Kasumi-1 (cell line): ENCODE measurements at regions not wholly inside any gene's neighbourhood (a gene's known extent, or its start where the extent isn't known, plus 50 kb on each side); places are given as distances from the start of the nearest gene placed in this dataset.

Experiments used
- DNase-seq, 2 experiments: peaks; one replicate each; lab custom pipeline; 2025; lab: John Stamatoyannopoulos, UW

GRCh38 chr7:22624781-22625180 lies 102.2 kb upstream of the IL6 start:
- no peak for DNase-seq

DNA sequence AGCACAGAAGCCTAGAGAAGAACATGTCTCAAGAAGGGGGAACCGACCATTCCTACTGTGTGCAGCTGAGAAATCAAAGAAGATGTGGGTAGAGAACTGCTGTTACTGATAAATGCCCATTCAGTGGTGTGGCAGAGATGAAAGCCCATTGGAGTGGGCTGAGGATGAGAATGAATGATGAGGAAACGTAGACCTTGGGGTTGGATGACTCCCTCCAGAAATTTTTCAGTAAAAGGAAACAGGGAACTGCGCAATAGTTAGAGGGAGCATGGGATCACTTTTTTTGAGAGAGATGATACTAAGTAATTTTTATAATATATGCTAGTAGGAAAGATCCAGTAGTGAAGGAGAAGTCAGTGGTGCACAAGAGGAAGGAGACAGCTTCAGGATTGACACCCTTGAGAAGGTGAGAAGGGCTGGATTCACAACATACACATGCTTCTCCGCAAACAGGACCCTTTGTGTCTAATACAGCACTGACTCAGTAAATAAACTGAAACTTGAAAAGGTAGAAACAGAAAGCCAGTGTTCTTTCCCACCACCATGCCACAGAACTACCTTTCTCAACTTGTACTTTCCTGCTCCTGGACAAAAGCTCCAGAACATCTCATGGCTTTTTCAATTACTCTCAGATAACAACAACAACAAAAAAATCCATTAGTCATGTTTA lies 104.7 kb upstream of the IL6 start:
- no peak for DNase-seq

DNA sequence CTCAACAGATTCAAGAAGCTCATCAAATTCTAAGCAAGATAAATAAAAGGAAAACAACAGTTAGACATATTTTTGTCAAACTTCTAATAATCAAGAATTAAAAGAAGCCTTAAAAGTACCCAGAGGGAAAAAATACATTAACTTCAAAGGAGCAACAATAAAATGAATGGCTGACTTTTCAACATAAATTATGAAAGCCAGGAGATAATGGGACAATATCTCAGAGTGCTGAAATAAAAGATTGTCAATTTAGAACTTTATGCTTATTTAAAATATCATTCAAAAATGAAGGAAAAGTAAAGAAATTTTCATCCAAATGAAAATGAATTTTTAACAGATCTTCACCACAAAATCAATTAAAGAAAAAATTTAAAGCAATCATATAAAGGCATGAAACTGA lies 108.5 kb upstream of the IL6 start:
- peak in 1 of 2 experiments; percentile 16 for DNase-seq

- no peak for DNase-seq
These were observed 109.8 kb upstream of the IL6 start for GRCh38 chr7:22617166-22617565.

GRCh38 chr7:22613496-22613895 lies 113.5 kb upstream of the IL6 start:
- DNase-seq = no peak

- DNase-seq = no peak
These were observed 112.8 kb upstream of the STEAP1B start for GRCh38 chr7:22612776-22613175.

DNA sequence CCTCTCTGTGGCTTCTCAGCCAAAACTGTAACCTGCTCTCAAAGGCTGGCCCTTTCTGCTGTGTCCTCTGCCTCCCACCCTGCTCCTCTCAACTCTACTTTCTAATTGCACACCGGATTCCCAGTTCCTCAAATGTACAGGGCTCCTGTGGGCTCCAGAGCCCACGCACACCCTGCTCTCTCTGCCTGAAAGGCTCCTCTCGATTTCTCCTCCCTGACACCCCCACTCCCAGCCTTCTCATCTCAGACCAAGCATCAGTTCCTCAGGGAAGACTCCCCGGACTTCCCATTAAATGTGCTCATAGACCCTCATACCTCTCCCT lies 111.7 kb upstream of the STEAP1B start:
- no peak for DNase-seq

DNA sequence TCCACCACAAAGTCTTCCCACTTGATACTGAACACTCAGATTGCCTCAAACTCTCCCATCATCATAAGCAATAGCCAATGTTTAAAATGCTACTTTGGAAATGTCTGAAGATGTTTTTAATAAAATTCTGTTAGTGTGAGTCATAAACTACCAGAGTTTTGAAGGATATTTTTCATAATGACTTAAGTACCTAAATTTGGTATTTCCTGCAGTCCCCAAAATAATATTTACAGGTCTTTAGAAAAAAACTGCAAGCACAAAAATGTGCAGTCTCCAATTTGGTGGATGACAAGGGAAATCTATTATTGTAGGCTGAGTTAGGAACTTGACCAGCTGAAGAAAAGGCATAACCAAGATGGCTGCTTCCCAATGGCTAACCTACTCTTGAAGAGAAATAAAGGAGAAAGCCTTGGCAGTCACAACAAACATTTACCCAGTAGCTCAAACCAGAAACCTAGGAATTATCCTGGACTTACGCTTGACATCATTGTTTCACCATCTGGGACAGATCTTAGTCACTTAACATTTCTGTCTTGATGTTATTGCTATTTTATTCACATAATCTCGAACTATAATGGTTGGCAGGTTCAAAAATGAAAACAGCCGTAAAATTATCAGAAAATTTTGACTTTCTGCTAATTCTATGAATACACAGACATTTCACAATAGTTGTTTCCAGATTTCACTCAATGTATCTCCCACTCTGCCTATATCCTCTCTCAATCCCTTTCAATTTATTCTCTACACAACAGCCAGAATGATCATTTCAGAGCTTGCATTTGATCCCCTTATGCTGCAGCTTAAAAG lies 111.2 kb upstream of the STEAP1B start:
- no peak for DNase-seq

- no peak for DNase-seq
These were observed 110.3 kb upstream of the STEAP1B start for GRCh38 chr7:22610263-22610662.

DNA sequence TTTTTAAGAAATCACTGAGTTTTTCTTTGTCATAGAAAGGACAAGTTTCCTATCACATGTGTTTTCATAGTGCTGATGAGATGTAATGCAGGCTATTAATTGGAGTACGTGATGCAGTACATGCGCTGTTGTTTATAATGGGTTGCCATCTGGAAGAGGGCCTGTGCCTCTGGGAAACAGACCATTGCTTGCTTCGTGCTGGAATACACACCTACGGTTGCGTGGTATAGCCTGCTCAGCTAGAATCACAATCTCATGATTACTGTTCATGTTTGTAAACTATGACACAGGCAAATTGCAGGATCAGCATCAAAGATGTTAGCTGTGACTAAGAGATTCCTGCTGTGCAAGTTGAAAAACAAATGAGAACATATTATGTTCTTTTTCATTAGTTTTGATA lies 107.2 kb upstream of the STEAP1B start:
- no peak for DNase-seq

- DNase-seq = no peak
These were observed 104.3 kb upstream of the STEAP1B start for GRCh38 chr7:22604246-22604645.

- DNase-seq = no peak
These were observed 102.0 kb upstream of the STEAP1B start for GRCh38 chr7:22601812-22602565.

DNA sequence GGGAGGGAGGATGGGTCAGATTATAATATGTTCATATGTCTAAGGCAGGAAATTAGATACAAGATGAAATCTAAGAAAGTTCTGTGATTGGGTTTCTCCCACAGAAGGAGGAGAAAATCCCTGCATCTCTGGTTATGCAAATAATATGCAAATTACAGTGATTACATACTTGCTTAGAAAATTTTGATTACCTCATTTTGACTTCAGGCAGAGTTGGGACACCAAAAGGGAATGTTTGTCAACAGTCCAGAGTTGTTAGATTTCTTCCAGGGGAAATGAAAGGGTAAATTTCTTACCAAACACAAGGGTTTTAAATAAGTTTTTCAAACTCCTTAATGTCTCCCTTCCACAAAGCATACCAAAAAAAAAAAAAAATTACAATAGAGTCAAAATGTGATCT lies 101.4 kb upstream of the STEAP1B start:
- no peak for DNase-seq

DNA sequence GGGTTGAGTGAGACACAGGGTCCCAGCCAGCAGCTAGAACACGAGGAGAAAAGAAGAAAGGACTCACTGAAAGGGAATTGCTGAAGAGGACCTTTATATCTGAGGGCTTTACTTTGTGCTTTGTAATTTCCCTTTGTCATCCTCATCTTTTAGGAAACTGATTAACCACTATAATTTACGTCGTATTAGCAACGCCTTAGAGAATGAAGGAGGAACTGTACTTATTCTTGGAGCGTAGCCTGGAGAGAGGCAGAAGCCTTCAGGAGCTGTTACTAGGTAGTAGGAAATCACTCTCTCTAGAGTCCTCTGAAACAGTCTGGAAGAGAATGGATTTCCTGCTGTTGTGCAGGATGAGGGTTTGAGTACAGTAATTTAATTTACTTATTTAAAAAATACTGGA lies 101.0 kb upstream of the STEAP1B start:
- DNase-seq = no peak

- no peak for DNase-seq
These were observed 98.4 kb upstream of the STEAP1B start for GRCh38 chr7:22598318-22598920.

DNA sequence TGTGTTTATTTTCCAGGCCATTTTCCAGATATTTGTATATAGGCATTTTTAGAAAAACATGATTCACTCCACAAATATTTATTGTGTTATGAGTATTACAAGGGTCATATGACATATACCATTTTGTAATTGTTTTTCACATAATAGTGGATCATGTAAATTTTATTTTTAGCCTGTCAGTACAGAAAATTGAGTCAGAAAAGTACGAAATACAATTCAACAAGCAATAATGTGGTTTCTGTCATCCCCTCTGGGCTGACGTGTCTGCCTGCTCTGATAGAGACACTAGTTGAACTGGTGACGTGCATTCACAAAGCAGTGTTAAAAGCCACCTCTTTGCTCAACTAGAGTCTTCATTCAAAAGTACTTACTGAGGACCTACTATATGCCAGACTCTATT lies 97.9 kb upstream of the STEAP1B start:
- no peak for DNase-seq

- DNase-seq = no peak
These were observed 96.9 kb upstream of the STEAP1B start for GRCh38 chr7:22596763-22597400.

GRCh38 chr7:22594020-22594419 lies 94.0 kb upstream of the STEAP1B start:
- DNase-seq = no peak

DNA sequence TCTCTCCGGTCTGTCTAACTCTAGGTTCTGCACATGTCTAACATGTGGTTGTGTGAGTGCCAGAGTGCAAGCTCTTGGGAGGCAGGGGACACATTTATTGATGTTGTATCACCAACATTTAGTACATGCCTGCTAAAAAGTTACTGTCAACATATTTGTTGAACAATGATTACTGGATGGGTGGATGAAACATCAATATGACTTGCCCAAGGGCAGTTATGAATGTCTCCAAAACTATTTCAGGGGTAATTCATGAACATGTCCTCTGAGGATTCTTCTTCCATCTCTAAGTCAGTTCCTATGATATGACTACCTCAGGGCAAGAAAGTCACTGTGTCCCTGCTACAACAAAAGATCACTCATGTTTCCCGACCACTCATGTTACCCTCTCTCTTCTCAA lies 91.3 kb upstream of the STEAP1B start:
- no peak for DNase-seq

DNA sequence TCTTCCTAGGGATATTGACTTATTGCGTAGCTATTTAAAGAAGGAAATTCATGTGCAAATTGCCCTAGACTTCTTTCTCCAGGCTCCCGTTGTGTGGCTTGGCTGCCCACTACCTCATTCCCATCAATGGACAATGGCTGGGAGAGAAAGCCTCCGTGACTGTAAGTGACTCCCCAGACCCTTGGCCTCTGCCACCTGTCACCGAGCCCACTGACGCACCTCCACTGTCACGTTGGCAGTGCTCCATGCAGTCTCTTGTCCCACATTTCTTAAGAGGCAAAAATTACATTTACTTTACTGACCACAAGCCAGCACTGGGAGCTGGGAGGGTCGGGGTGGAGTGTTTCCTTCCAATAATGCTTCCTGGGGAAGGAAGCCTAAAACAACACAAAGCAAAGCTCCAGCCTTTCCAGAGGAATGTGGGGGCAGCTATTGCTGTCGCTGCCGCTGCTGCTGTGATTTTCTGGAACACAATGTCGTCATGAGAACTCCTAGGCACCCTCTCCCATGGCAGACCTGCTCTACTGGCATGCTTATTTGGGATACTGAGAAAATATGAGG lies 89.7 kb upstream of the STEAP1B start:
- no peak for DNase-seq

GRCh38 chr7:22588351-22588750 lies 88.4 kb upstream of the STEAP1B start:
- no peak for DNase-seq

DNA sequence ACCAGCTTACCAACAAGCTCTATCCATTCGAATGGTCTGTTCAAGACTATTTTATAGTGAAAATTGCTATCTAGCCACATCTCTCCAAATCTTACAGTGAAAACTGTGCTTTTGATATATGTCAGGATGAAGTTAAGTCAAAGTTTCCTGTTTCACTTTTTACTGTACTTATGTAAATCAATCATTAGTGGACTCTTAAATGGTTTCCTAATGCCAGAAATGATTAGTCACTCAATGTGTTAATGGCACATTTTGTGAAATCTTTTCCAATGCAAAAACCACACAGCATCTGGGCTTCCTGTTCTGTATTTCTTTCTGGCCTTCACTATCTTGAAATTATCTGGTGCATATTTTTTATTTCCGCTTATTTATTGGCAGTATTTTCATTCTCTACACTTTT lies 87.3 kb upstream of the STEAP1B start:
- DNase-seq = peak; percentile 82 to 83
